Osteocyte (in vitro differentiated cells): ENCODE measurements at regions not wholly inside any gene's neighbourhood (a gene's known extent, or its start where the extent isn't known, plus 50 kb on each side); places are given as distances from the start of the nearest gene placed in this dataset.
"Not testable (repeated sequence)": the region's sequence is repeated elsewhere in the genome, so short reads cannot be mapped to it uniquely, and the experiment has no call there.

ENCODE experiments used
- DNase-seq: peaks from one replicate; pipeline ENCODE4 v3.0.0; 2021; ENCODE audit warnings: mixed read lengths; ENCODE audit not compliant: unreplicated experiment; ENCODE audit errors: extremely low spot score
- H3K27ac Mint-ChIP-seq: one replicate; pipeline ENCODE4 v1.8.0; 2021; ENCODE audit warnings: mild to moderate bottlenecking, mixed read lengths; ENCODE audit not compliant: unreplicated experiment
- H3K27me3 Mint-ChIP-seq: one replicate; pipeline ENCODE4 v1.8.0; 2021; ENCODE audit warnings: mixed read lengths; ENCODE audit not compliant: unreplicated experiment
- H3K36me3 Mint-ChIP-seq: one replicate; pipeline ENCODE4 v1.8.0; 2021; ENCODE audit warnings: mixed read lengths; ENCODE audit not compliant: unreplicated experiment
- H3K4me1 Mint-ChIP-seq: one replicate; pipeline ENCODE4 v1.8.0; 2021; ENCODE audit warnings: mixed read lengths; ENCODE audit not compliant: unreplicated experiment
- H3K4me3 Mint-ChIP-seq: one replicate; pipeline ENCODE4 v1.8.0; 2021; ENCODE audit warnings: mild to moderate bottlenecking, moderate library complexity, mixed read lengths; ENCODE audit not compliant: unreplicated experiment
- H3K9me3 Mint-ChIP-seq: one replicate; pipeline ENCODE4 v1.8.0; 2021; ENCODE audit warnings: mixed read lengths; ENCODE audit not compliant: unreplicated experiment
- TF ChIP-seq, protein P1 (sequence below): fragments of 200-600 bp; sonication (generic); IDR thresholded peaks from 2 replicates; pipeline ENCODE4 v1.5.0; 2021; ENCODE audit warnings: antibody characterized with exemption, mild to moderate bottlenecking, moderate library complexity

DNA sequence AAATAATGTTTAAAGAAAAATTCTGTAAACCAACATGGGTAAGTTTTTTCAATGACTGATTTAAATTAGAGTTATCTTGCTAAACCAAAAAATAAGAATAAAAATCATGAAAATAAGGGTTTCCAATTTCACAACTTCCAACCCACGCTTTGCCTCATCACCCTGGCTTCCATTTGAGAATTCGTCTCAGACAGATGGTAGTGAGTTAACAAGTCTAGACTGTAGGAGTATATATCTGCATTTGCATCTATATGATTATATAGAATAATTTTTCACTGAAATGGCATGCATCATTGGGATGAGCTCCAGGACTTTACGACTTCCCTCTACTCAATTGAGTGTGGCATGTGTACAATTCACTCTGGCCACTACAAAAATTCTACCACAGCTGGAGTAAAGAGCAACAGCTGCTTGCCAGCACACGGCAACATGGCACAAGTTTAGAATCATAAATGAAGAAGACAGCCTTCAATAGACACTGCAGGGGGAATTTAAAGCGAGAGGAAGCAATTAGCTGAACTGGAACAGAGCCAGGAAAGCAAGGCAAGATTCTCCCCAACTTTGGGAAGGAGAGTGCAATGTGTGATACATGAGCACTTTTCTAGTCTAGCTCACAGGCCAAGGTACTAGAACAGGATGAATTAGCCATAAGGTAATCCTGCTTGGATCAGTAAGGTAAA lies 1673.5 kb upstream of the CELF4 start:
- H3K9me3 Mint-ChIP-seq = no peaks in the 10 kb centered on the region
- H3K4me3 Mint-ChIP-seq = no peak overlapping the region
- no peak for DNase-seq
- TF ChIP-seq, protein P1, sequence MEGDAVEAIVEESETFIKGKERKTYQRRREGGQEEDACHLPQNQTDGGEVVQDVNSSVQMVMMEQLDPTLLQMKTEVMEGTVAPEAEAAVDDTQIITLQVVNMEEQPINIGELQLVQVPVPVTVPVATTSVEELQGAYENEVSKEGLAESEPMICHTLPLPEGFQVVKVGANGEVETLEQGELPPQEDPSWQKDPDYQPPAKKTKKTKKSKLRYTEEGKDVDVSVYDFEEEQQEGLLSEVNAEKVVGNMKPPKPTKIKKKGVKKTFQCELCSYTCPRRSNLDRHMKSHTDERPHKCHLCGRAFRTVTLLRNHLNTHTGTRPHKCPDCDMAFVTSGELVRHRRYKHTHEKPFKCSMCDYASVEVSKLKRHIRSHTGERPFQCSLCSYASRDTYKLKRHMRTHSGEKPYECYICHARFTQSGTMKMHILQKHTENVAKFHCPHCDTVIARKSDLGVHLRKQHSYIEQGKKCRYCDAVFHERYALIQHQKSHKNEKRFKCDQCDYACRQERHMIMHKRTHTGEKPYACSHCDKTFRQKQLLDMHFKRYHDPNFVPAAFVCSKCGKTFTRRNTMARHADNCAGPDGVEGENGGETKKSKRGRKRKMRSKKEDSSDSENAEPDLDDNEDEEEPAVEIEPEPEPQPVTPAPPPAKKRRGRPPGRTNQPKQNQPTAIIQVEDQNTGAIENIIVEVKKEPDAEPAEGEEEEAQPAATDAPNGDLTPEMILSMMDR = no peak
- H3K4me1 Mint-ChIP-seq = no peaks in the 10 kb centered on the region
- no peak overlapping the region for H3K27ac Mint-ChIP-seq
- no peaks in the 10 kb centered on the region for H3K36me3 Mint-ChIP-seq
- H3K27me3 Mint-ChIP-seq = no peaks in the 10 kb centered on the region

DNA sequence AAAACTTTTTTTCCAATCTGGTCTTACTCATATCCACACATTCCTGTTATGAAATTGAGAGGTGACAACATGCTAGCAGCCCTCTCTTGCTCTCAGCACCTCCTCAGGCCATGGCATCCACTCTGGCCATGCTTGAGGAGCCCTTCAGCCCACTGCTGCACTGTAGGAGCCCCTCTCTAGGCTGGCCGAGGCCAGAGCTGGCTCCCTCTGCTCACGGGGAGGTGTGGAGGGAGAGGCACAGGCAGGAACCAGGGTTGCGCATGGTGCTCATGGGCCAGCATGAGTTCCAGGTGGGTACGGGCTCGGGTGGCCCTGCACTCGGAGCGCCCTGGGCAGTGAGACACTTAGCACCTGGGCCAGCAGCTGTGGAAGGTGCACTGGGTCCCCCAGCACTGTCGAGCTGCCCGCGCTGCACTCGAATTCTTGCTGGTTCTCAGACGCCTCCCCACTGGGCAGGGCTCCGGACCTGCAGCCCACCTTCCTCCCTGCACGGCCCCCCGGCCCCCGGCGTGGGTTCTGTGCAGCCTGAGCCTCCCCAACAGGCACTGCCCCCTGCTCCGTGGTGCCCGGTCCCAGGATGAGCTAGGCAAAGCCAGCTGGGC lies 1669.6 kb upstream of the CELF4 start:
- Mint-ChIP-seq H3K27ac (no peak overlapping the region), H3K36me3 (no peaks in the 10 kb centered on the region)
- TF ChIP-seq, protein P1 = no peak

DNA sequence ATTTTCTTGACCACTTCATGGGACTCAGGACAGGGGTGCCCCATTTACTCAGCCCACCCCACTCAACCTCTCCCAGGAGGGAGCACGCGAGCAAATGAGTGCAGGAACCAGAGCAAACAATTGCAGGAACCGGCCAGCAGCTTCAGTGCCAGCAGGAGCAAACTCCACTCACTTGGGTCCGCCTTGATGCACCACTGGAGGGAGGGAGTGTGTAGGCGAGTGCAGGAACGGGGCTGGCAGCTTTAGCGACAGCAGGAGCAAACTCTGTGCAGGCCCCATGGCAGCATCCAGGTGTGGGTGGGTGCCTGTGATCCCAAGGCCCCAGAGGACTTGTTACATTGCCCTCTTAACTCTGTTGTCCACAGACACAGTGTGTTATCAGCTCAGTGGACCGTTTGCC lies 1667.3 kb upstream of the CELF4 start:
- Mint-ChIP-seq H3K9me3 (peaks cover 3% of the 10 kb centered on the region), H3K36me3 (no peaks in the 10 kb centered on the region), H3K27me3 (no peaks in the 10 kb centered on the region), H3K27ac (no peak overlapping the region), H3K4me1 (no peaks in the 10 kb centered on the region), H3K4me3 (no peak overlapping the region)
- DNase-seq = no peak
- TF ChIP-seq, protein P1 = no peak

More for the DNA sequence above, 1669.6 kb upstream of the CELF4 start:
- Mint-ChIP-seq H3K9me3 (peaks cover 3% of the 10 kb centered on the region), H3K27me3 (no peaks in the 10 kb centered on the region), H3K4me3 (no peak overlapping the region), H3K4me1 (no peaks in the 10 kb centered on the region)
- DNase-seq = no peak

GRCh38 chr18:39232490-39232889 lies 1666.9 kb upstream of the CELF4 start:
- Mint-ChIP-seq H3K9me3 (peaks cover 3% of the 10 kb centered on the region), H3K27ac (no peak overlapping the region), H3K4me1 (no peaks in the 10 kb centered on the region), H3K27me3 (no peaks in the 10 kb centered on the region), H3K36me3 (no peaks in the 10 kb centered on the region), H3K4me3 (no peak overlapping the region)
- TF ChIP-seq, protein P1 = no peak
- no peak for DNase-seq

- no peak overlapping the region for H3K4me3 Mint-ChIP-seq
- H3K36me3 Mint-ChIP-seq = no peaks in the 10 kb centered on the region
- no peak for DNase-seq
- TF ChIP-seq, protein P1 = no peak
- H3K27me3 Mint-ChIP-seq = no peaks in the 10 kb centered on the region
- H3K9me3 Mint-ChIP-seq = peaks cover 12% of the 10 kb centered on the region
- H3K27ac Mint-ChIP-seq = no peak overlapping the region
- H3K4me1 Mint-ChIP-seq = no peaks in the 10 kb centered on the region
Observed at GRCh38 chr18:39230086-39230803, 1664.6 kb upstream of the CELF4 start.

DNA sequence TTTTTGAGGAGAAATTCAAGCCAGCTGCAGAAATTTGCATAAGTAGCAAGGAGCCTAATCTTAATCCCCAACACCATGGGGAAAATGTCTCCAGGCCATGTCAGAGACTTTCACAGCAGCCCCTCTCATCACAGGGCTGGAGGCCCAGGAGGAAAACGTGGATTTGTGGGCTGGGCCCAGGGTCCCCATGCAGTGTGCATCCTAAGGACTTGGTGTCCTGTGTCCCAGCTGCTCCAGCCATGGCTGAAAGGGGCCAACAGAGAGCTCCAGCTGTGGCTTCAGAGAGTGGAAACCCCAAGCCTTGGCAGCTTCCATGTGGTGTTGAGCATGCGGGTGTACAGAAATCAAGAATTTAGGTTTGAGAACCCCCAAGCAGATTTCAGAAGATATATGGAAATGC lies 1662.2 kb upstream of the CELF4 start:
- H3K9me3 Mint-ChIP-seq = peaks cover 16% of the 10 kb centered on the region

More for the DNA sequence above, 1662.2 kb upstream of the CELF4 start:
- not testable (repeated sequence) for H3K4me3 Mint-ChIP-seq, H3K4me1 Mint-ChIP-seq, H3K36me3 Mint-ChIP-seq, DNase-seq, H3K27me3 Mint-ChIP-seq, H3K27ac Mint-ChIP-seq
